ENCODE measurements at regions not wholly inside any gene's neighbourhood (a gene's known extent, or its start where the extent isn't known, plus 50 kb on each side); places are given as distances from the start of the nearest gene placed in this dataset.

DNA sequence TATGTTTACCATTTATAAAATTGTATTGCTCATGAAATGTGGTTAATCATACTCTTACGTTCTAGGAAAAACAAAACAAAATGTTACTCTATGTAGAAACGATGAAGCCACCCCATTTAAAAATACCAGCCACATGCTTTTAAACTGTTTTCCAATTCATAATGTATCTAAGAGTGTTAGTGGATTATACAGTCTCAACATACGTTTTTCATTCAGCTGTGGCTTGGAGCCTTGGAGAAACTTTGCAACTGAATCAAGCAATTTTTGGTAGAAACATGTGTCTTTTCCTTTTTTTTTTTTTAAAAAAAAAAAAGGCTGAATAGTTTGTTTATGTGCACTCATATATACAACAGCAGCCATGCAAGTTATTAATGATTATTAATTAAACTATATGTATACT is 378.0 kb upstream of the SEMA3D start:
- no peak for DNase-seq

DNA sequence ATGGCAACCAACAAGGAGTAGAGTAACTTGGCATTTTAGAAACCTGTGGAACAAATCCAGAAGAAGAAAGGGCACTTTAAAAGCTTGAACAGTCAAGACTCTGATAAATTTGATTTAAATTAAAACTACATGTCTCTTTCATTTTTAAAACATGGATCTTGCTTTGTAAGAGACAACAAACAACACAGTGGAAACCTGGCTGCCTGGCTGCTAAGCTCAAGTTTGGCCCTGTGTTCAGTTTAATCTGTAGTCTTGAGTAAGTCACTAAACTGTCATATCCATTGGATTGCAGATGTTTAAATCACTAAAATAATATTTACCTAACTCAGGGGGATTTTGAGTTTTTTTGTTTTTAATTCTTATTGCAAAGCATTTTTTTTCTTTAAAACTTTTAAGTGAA is 374.9 kb upstream of the SEMA3D start:
- DNase-seq = no peak

DNA sequence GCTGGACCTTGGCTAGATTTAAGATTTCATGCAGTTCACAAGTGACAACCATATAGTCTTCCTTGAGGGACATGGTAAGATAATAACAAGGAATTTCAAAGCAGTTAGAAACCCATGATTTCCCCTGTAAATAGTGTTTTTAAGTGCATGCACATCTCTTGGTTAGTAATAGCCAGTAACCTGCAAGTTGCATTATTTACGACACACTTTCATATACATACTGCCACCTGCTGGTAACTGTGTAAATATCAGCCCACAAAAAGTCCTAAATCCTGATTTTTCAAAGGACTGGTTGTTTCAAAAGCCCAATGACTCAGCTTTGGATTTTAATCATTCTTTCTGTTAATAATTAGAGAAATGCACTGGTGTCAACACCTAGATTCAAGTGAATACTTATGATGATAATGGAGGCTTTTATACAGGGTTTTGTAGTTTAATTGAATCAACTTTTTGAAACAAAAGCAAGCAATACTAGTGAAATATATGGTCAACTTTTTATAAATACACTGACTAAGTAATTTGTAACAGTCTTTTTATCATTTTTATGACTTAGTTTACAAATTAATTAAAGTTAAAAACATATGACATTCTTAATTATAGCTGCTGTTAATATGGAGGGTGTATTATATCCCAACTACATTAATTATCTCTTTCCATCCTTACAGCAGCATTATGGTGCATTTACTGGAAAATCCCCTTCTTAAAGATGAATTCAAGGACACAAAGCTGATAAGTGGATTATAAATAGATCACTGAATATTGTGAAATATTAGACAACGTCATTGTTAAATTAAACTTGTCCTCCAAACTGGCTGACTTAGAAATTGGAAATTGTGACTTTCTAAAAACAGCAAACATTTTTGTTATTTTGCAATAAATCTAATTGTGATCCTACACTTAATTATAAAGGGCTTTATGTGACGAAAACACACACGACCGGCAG is 367.7 kb upstream of the SEMA3D start:
- DNase-seq = peak; percentile 62

DNA sequence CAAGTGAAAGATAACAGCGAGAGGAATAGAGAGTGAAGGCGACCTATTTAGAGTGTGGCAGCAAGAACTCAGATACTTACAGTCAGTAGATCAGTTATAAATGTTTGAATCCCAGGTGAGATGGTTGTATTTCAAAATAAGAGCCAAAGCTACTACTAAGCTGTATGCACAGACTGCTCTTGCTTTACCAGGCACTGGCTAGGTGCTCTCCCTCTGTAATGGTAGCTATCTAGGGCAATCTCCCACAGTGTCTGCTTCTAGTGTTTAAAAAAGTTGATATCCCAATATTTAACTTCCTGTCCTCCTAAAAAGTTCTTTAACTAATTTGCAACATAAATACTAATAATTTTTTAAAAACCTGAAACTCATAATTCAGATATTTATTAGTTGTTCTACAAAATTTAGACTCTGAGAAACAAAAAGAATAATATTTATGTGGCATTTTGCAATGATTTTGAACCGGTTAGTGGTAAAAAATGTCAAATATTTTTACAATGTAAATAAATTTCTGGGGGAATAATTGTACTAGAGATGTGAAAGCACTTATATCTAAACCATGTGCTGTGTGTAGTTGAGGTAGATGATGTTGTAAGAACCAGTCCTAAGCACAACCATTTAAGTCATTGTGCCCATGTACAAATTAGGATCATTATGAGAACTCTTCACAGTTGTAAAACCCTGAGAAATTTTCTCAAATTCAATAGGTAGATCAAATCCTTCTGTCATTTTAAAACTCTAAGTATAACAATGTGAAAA is 349.3 kb upstream of the SEMA3D start:
- DNase-seq = no peak

DNA sequence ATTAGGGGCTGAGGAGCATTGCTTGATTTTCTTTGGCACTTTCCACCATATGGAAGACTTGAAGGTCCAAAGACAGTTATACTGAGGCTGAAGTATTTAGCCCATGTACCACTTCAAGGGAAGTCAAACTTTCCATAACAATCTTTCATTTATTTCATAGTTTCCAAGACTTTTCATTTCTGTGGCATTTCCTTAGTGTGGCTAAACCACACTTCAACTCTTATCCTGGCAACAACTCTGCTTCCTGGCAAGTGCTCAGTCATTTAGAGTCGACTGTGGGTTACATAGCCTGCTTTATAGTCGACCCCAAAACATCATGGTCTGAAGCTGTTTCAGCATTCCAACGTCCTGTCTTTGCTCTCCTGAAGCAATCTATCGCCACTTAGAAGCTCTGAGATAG is 343.0 kb upstream of the SEMA3D start:
- DNase-seq = no peak

DNA sequence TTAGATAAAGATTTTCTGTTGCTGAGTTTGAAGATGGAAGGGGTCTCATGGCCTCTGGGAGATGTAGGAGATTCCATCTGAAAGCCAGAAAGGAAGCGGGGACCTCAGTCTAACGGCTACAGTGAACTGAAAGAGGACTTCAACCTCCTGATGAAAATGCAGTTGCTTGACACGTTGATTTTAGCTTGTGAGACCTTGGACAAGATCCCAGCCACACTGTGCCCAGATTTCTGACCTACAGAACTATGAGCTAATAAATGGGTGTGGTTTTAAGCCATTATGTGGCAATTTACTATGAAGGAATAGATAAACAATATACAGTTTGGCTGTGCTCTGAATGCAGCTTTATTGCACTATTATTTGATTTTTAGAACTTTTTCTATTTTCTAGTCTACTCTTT is 342.3 kb upstream of the SEMA3D start:
- DNase-seq = no peak

DNA sequence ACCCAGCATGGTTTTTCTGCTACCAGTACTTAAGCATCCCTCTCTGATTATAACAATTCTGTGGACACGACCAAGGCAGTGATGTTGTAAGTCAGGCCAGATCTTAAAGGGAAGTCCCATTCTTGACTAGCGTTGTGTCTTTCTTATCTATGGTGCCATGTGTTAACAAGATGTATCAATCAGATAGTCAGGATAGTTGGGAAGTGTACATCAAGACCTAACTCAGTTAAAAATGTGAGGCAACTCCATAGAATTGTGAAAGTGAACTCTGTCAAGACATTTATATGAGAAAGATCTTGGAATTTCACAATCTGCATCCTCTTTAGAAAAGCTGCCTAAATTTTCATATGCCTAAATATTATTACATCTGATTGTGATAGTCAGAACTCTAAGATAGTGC is 341.7 kb upstream of the SEMA3D start:
- DNase-seq = no peak

DNA sequence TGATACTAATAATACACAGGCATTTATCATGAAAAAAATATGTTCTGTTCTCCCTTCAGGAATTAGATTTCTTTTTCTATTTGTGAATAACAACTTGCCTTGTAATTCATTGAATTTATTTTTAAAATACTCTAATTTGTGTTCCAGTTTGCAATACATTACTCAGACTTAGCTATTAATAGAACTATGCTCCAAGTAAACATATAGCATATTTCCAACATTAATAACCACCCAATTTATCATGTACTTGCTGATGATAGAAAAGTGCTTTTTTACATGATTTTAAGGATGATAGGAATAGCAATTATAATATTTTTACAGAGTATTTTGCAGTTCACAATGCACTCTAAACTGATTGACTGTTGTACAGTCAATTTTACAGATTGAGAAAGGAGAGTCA is 338.8 kb upstream of the SEMA3D start:
- no peak for DNase-seq

DNA sequence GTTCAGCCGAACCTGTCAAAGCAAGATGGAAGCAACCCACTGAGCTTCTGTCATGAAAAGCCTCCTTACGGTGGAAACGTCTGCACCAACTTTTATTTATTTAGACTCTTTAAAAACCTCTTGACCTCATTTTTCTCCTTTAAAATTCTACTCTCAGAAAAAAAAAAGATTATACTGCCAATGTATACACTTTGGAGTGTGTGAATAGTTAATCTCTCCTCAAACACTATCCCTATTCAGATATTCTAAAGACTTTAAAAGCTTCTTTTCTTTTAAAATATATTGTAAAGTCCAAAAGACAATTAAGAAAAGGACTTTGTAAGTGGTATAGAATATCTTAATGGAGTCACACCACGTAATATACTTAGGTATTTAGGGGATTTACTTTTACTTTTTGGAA is 335.2 kb upstream of the SEMA3D start:
- DNase-seq = no peak

DNA sequence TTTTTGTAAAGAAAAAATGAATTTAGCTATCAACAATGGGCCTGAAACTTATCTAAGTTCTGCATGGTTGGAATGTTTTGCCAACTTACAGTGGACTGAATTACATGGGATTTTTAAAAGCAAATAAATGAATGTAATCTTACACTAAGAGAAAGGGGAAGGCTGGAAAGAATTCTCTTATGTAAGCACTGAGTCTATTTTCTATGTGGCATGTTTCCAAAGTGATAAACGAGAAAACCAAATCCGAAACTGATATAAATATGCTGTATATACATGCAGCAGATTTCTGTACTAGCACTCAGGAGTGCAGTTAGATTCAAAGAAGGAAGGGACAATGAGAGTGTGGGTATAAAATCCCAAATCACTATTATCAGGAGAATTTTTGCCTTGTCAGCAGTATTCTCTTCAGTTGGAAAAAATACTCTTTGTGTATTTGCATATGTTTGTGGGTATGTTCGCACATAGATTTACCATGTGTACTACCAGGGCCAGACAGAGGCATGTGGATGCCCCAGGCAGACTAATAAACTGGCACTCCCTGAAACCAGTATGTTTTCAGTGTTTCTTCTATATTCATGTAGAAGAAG is 334.3 kb upstream of the SEMA3D start:
- no peak for DNase-seq

DNA sequence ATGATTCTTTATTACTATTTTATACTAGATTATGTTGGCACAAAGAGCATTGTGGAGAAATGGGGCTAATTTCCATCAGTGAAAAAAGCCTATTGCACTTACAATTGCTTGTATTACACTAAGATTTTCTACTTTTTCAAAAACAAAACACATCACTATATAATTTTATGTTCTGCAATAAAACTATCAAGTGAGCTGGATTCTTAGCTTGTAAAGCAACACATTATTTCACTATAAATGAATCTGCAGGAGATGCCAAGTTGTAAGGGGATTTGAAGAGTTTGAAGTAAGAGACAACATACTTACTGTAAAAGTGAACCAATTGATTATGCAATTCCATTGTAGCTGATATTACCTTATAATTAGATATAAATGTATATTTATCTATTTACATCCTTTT is 333.3 kb upstream of the SEMA3D start:
- DNase-seq = no peak

DNA sequence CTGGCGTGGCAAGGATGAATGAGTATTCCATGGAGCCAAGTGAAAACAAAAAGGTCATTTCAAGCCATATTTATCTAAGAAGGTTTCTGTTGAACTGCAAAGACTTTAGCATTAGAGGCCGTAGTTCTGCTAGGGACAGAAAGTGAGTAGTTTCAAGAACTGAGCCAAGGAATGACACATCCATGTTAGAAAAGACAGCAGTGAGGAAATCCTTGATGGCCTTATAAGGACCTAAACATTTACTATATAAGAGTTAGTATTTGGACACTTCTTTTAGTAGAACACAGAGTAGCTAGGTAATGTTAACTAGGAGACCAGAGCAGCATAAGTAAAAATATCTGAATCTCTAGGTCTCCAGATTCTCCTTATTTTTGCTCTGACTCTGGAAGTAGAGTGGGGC is 329.8 kb upstream of the SEMA3D start:
- DNase-seq = no peak

DNA sequence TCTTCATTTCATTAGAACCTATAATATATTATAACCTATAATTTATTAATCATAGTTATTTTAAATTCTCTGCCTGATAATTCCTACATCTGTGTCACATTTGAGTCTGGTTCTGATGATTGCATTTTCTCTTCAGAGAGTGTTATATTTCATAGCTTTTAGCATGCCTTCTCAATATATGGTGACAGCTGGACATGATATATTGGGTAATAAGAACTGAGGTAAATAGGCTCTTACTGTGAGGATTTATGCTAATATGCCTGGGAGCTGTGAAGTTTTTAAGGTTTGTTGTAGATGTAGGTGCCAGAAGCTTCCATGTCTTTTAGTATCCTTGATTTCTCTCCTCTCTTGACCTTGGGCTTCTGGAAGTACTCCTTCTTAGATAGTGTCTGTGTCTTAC is 325.9 kb upstream of the SEMA3D start:
- no peak for DNase-seq

DNA sequence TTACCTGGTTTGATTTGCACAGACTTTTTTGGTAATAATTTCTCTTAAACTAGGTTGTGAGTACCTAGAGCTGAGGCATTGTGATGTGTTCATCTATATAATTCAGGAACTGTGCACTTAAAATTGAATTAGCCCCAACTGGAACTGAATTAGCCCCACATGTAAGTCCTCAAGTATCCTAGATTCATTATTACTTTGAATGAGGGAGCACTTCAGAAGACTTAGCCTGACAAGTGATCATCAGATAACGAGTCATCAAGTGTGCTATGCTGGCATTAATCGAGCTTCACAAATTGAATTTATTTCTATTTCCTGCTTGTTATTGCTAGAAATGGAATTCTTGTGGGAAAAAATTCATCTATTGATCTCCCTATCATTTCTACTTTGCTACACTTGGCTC is 323.4 kb upstream of the SEMA3D start:
- no peak for DNase-seq

DNA sequence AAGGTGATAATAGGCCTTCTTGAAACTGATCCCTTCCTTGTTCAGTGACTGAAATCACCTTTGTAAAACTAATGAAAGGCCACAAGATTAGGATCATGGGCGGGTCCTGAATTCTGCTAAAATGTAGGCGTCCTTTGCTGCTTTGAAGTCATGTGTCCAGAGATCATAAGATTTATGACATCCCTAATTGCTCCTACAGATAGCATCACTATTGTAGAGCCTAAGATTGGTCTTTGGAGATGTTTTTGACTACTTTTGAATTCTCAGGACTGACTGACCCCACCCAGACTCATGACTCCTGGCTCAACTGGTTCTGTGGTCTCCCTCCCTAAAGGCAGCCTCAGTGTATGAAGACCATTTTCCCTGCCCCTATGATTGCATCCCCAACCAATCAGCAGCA is 322.6 kb upstream of the SEMA3D start:
- no peak for DNase-seq

DNA sequence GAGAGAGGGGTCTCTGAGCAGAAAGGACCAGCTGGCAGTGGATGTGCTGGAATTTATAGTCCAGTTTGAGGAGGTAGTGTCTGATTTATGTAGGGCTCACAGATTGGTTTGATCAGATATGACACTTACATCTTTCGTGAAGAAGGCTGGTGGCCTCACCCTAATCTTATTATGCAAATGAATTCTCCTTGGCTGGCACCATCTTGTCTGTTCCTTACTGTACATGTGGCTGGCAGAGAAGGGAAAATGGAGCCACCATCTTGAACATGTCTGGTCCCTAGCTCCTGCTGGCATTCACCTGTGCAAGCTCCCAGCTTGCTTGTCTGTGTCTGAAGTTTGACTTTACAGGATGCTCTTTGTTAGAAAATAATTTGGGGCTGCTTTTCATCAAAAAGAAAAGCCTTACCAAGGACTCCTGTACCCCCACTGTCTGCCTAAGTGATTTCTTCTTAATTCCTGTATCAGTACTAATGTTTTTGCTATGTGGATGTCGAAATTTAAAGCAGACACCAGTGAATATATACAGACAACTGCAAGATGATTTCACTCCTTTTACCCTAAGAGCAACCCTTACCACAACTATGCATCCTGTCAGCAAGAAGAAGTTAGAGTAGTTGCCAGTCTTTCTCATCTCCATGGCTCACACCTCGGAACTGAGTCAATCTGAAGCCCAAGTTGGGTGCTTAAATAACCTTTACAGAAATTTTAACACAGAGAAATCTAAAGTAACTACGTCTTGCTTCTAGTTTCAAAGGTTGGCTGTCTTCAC is 322.0 kb upstream of the SEMA3D start:
- DNase-seq = no peak

DNA sequence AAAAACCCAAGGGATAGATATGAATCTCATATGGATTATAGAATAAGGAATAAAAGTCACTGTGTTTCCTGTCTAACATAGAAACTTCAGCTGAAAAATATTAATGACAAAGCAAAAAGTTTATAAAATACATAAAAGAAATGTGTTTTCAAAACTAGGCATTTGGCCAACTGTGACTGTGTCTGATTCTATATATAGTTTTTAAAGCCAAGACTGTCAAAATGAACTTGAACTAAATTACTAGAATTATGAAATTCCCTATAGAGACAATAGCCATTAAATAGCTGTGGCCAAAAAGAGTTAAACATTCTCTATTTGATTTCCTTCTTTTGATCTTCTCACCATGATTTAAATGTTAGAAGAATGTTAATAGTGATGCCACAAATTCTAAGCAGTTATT is 311.2 kb upstream of the SEMA3D start:
- no peak for DNase-seq

DNA sequence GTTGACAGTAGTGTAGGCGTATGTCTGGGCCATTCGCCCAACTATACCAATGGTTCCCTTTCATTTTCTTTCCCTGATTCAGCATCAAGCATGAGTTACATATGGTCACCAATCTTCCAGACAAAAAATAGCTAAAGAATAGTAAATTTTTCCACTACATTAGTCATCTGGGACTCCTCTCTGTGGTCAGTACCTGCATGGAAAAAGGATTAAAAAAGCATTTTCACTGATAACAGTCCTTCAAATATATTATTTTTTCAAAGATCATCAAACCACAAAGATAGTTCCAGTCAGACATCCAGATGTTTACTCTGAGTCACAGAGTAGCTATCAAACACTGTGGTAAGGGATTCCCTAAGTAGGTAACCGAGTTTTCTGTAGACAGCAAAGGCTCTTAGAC is 302.6 kb upstream of the SEMA3D start:
- DNase-seq = no peak

DNA sequence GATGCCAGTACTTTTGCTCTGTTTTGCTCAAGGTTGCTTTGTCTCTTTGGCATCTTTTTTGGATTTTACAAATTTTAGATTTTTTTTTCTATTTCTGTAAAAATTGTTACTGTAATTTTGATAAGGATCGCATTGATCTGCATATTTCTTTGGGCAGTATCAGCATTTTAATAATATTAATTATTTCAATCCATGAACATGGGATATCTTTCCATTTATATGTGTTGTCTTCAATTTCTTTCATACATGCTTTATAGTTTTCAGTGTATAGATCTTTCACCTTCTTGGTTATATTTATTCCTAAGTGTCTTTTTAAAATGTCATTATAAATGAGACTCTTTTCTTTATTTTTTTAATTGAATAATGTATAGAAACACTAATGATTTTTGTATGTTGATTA is 301.6 kb upstream of the SEMA3D start:
- DNase-seq = no peak

DNA sequence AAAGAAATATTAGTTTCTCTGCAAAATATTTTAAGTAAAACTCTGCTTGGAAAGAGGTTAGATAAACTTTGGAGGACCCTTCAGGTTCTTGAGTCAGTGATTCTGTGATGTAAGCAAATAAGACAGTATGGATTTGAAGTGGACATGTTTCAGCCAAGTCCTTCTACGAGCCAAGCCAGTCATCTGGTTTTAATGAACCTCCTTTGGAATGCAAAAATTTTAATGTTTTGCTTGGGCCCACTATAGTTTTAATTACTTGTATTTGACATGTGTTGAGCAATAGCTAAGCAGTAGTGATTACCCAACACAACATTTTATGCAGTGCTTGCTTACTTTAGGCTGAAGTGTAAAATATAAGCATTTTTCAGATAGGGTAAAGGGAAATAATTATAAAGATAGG is 296.3 kb upstream of the SEMA3D start:
- no peak for DNase-seq

DNA sequence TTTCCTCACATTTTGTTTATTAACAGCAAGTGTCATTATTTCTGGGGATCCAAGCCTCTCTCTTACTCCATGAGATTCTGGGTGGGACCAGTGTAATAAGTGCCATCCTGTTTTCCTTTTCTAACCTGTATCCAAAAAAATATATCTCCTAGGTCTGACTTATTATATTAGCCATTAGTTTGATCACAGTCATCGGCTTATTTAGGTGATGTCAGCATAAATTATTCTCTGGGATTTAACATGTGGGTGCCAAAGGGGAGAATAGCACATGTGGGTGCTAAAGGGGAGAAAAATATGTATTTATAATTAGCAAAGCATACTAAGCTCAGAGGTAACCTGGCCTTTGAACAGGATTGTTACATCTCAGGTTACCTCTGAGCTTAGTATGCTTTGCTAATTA is 293.8 kb upstream of the SEMA3D start:
- DNase-seq = no peak

DNA sequence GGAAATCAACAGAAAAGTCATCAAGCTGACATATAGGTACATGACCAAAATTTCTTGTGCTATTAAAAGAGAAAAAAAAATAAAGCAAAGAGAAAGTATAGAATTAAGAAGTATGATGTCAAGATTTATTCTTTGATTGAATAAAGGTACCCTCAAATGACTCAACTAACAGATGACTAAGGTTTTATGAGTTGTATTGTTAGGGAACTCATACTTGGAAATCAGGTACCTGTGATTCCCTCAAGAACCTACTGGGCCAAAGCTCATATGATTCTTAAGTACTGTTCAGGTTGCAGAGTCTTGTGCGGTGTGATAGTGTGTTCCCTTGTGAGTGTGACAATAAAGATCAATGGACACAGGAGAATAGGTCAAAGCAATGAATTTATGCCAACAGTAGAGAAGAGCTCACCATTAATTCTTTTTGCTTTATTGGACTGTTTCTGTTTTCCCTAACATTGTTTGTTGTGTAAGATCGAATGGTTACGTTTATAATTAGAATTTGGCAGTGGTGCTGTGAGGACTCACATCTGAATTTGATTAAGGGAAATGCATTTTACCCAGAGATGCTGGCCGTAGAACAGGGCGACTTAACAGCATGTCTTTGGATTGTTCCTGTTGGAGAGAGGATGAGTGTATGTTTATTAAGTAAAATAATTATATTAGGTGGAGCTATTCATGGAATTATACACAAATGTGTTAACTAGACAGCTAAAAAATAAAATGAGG is 293.2 kb upstream of the SEMA3D start:
- DNase-seq = no peak

DNA sequence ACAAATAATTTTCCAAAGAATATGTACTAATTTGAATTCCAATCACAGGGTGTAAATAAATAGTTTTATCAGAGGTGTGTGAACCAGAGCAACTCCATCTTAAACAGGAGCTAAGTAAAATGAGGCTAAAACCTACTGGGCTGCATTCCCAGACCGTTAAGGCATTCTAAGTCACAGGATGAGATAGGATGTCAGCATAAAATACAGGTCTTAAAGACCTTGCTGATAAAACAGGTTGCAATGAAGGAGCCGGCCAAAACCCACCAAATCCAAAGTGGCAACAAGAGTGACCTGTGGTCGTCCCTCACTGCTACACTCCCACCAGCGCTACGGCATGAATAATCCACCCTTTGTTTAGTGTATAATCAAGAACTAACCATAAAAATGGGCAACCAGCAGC is 291.7 kb upstream of the SEMA3D start:
- DNase-seq = no peak

Data from NCI-H1694 (cell line).